Lower leg skin (tissue), 4 donors: ENCODE measurements at regions not wholly inside any gene's neighbourhood (a gene's known extent, or its start where the extent isn't known, plus 50 kb on each side); places are given as distances from the start of the nearest gene placed in this dataset.

Experiments
- DNase-seq, 2 donors: peaks; one replicate each; pipeline ENCODE4 v3.0.0-alpha.2; 2019; ENCODE audit warnings: low spot score in 2 of 2
- H3K4me3 ChIP-seq: fragments of 200-600 bp; sonication (generic); 2 replicates; pipeline ENCODE4 v1.5.1; 2017; ENCODE audit warnings: mild to moderate bottlenecking, low read depth; ENCODE audit not compliant: poor library complexity, severe bottlenecking
- POLR2A ChIP-seq, 2 donors: fragments of 450-650 bp; IDR thresholded peaks; one replicate each; pipeline ENCODE4 v1.6.1; 2016 to 2017; ENCODE audit warnings: antibody characterized with exemption in 2 of 2, mild to moderate bottlenecking in 1 of 2, moderate library complexity in 1 of 2
- WGBS, 2 donors: methylation state at CpG; one replicate each; pipeline ENCODE4 v1.1.5; 2018; 5-methylcytosine and 5-hydroxymethylcytosine counted together
- intact Hi-C: fragments of 100-400 bp; cut with DNase I; formaldehyde crosslinking; loops from one replicate; pipeline ENCODE4 v1.15.0; 2023; ENCODE audit warnings: low total_unique reads
- TF ChIP-seq, protein P1 (sequence below), 3 donors: fragments of 450-650 bp; IDR thresholded peaks; one replicate each; pipeline ENCODE4 v1.5.1; 2016; ENCODE audit warnings: antibody characterized with exemption in 3 of 3, mild to moderate bottlenecking in 3 of 3, moderate library complexity in 2 of 3

DNA sequence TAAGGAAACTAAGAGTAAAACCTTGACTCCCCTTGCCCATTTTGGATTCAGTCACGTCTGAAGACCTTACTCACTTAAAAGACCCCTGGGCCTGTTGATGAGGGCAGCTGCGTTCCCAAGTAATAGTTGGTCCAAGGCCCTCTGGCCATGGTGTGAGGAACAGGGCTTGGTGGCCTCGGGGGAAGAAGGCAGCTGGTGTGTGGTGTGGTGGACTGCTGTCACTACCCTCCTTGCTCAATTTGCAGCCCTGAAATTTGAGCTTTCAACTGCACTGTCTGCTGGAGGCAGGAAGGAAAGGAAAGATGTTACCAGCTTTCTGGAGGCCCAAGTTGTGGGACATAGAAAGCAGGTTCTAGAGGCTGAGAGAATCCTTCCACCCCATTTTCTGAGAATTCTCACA, 128.2 kb downstream of the SLC38A6 start:
- 72 to 76% methylated on average over 3 of the region's 3 CpGs for WGBS, 2 donors
- no peak overlapping the region for H3K4me3 ChIP-seq
- intact Hi-C loops, result no loop called here
- no peak for TF ChIP-seq POLR2A (IDR thresholded peaks at IDR 0.05)
- peak in 1 of 2 donors; percentile 65 for DNase-seq

DNA sequence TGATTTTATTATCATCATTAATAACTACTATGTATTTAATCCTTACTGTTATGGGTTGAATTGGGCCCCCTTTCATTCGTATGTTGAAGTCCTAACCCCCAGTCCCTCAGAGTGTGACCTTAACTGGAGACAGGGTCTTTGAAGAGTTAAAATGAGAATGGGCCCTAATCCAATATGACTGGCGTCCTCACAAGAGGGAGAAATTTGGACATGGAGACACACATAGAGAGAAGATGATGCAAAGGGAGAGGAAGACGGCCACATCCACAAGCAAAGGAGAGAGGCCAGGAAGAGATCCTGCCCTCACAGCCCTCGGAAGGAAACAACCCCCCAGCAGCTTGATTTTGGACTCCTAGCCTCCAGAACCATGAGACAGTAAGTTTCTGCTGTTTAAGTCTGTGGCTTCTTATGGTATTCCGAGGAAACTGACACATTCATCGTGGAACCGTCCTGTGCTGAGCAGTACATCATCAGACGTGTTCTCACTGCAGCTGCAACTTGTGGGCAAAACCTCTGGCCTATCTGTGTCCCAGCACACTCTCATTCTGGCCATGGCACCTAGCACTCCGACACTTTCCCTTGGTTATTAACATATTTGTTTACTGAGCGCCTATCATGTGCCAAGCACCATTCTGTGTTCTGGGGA, 127.6 kb downstream of the SLC38A6 start:
- intact Hi-C loops, result no loop called here
- 76 to 77% methylated on average over 10 of the region's 10 CpGs for WGBS, 2 donors
- H3K4me3 ChIP-seq, result no peak overlapping the region
- DNase-seq, result no peak
- no peak for TF ChIP-seq POLR2A (IDR thresholded peaks at IDR 0.05)
- TF ChIP-seq, protein P1, sequence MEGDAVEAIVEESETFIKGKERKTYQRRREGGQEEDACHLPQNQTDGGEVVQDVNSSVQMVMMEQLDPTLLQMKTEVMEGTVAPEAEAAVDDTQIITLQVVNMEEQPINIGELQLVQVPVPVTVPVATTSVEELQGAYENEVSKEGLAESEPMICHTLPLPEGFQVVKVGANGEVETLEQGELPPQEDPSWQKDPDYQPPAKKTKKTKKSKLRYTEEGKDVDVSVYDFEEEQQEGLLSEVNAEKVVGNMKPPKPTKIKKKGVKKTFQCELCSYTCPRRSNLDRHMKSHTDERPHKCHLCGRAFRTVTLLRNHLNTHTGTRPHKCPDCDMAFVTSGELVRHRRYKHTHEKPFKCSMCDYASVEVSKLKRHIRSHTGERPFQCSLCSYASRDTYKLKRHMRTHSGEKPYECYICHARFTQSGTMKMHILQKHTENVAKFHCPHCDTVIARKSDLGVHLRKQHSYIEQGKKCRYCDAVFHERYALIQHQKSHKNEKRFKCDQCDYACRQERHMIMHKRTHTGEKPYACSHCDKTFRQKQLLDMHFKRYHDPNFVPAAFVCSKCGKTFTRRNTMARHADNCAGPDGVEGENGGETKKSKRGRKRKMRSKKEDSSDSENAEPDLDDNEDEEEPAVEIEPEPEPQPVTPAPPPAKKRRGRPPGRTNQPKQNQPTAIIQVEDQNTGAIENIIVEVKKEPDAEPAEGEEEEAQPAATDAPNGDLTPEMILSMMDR (IDR thresholded peaks at IDR 0.05), result no peak

DNA sequence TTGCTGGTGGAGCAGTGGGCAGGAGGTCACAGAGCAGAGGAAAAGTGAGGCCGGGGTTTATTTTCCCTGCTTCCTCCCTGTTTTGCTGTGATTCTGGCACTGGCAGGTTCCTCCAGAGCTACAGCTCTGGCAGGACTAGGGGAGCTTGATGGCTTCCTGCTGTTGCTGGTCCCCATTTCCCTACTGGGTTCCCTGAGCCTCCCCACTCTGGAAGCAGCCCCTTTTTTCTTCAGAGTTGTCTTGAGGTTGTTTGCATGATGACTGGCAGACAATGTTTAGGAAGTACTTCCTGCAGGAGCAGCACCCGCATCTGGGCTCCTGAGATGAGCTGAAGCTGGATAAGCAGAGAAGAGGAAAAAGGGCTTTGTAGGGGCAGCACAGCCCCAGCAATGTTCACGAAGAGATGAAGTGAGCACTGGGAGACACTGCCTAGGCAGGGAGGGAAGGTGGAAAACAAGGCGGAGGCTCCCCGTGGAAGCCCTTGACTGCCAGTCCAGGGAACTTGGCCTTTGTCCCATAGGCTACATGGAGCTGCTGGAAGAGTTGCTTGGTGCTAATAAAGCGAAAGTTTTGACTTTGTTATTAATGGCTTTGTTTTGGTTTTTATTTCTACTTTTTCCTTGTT, 126.9 kb downstream of the SLC38A6 start:
- intact Hi-C loops, result no loop called here
- no peak for TF ChIP-seq POLR2A (IDR thresholded peaks at IDR 0.05)
- TF ChIP-seq, protein P1 (IDR thresholded peaks at IDR 0.05), result no peak
- no peak overlapping the region for H3K4me3 ChIP-seq
- DNase-seq, result peak in 1 of 2 donors; percentile 48
- WGBS, 2 donors, result 71 to 72% methylated on average over 6 of the region's 6 CpGs

DNA sequence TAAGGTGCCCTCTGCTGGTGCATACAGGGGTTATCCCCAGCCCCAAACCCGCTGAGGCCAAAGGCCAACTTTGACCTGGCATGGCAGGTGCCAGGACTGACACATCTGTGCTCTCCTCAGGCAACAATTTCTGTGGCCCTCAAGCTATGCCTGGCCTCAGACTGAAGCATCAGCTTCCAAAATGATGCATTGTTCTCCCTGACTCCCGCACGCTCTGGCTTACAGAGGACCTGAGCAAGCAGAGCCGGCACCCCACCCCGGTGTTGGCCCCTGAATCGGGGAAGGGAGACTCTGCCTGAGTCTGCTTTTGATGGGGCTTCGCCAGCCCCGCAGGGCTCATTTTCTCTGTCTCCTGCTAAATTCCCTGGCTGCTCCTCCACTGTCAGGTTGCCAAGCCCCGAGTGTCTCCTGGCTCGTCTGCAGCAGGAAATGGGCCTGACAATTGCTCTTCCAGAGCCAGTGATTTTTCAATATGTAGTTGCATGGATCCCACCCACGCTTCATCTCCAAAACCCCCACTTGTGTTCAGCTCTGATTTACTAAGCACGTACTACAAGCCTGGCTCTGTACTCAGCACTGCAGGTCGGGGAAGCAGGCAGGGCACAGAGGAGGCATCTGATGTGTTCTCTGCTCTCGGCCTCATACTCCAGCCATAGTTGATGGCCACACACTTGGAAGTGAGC, 126.1 kb downstream of the SLC38A6 start:
- no peak overlapping the region for H3K4me3 ChIP-seq
- peak in 1 of 2 donors; percentile 60 for DNase-seq
- TF ChIP-seq, protein P1 (IDR thresholded peaks at IDR 0.05), result no peak
- no peak for TF ChIP-seq POLR2A (IDR thresholded peaks at IDR 0.05)
- intact Hi-C loops, result no loop called here
- 30 to 37% methylated on average over 14 of the region's 14 CpGs for WGBS, 2 donors

DNA sequence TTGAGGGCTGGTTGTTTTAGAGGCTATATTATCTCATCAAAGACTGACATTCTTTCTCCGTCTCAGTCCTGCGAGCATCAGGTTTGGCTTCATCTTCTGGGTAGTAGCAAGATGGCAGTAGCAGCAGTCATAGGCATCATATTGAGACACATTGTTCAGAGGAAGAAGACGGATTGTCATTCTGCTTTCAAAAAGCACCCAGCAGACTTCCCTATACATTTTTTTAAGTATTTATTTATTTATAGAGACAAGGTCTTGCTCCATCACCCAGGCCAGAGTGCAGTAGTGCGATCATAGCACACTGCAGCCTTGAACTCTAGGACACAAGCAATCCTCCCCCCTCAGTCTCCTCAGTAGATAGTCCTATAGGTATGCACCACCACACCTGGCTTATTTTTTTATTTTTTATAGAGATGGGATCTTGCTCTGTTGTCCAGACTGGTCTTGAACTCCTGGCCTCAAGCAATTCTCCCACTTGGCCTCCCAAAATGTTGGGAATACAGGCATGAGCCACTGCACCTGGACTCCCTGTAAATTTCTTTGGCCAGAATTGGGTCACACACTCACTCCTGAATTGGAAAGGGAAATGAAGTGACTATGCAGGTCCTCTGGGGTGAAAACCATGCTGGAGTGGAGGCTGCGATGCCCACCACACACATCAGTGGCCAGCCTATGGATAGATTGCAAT, 125.4 kb downstream of the SLC38A6 start:
- H3K4me3 ChIP-seq, result no peak overlapping the region
- TF ChIP-seq, protein P1 (IDR thresholded peaks at IDR 0.05), result no peak
- no peak for DNase-seq
- intact Hi-C loops, result no loop called here
- 94 to 99% methylated on average over 5 of the region's 5 CpGs for WGBS, 2 donors

DNA sequence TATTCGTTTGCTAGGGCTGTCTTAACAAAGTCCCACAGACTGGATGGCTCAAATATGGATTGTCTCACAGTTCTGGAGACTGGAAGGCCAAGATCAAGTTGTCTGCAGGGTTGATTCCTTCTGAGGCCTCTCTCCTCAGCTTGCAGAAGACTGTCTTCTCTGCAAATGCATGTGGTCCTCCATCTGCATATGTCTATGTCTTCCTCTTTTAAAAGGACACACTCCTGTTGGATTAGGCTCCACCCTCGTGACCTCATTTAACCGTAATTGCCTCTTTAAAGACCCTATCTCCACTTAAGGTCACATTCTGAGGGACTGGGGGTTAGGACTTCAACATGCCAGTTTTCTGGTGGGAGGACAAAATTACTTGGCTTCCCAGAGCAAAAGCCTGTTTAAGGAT, 123.3 kb downstream of the SLC38A6 start:
- WGBS, 2 donors, result 61 to 68% methylated on average over 3 of the region's 3 CpGs
- H3K4me3 ChIP-seq, result no peak overlapping the region
- no peak for TF ChIP-seq POLR2A (IDR thresholded peaks at IDR 0.05)
- TF ChIP-seq, protein P1 (IDR thresholded peaks at IDR 0.05), result no peak
- DNase-seq, result no peak
- intact Hi-C loops, result no loop called here
